PC-9 (cell line): ENCODE measurements at regions not wholly inside any gene's neighbourhood (a gene's known extent, or its start where the extent isn't known, plus 50 kb on each side); places are given as distances from the start of the nearest gene placed in this dataset.

ENCODE experiments used
- EZH2 ChIP-seq: fragments of 200-600 bp; sonication (generic); IDR thresholded peaks from 2 replicates; pipeline ENCODE4 v1.8.0; 2017; ENCODE audit warnings: antibody characterized with exemption, low read depth
- TF ChIP-seq, protein P1 (sequence below): fragments of 200-600 bp; sonication (generic); conservative IDR thresholded peaks from 2 replicates; pipeline ENCODE4 v1.6.1; 2017; ENCODE audit warnings: mixed run types, antibody characterized with exemption, mild to moderate bottlenecking, moderate library complexity

GRCh38 chr3:88983458-88983857, 124.0 kb upstream of the EPHA3 start:
- TF ChIP-seq, protein P1, sequence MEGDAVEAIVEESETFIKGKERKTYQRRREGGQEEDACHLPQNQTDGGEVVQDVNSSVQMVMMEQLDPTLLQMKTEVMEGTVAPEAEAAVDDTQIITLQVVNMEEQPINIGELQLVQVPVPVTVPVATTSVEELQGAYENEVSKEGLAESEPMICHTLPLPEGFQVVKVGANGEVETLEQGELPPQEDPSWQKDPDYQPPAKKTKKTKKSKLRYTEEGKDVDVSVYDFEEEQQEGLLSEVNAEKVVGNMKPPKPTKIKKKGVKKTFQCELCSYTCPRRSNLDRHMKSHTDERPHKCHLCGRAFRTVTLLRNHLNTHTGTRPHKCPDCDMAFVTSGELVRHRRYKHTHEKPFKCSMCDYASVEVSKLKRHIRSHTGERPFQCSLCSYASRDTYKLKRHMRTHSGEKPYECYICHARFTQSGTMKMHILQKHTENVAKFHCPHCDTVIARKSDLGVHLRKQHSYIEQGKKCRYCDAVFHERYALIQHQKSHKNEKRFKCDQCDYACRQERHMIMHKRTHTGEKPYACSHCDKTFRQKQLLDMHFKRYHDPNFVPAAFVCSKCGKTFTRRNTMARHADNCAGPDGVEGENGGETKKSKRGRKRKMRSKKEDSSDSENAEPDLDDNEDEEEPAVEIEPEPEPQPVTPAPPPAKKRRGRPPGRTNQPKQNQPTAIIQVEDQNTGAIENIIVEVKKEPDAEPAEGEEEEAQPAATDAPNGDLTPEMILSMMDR, result no peak
- no peak for TF ChIP-seq EZH2
